ENCODE measurements at regions not wholly inside any gene's neighbourhood (a gene's known extent, or its start where the extent isn't known, plus 50 kb on each side); places are given as distances from the start of the nearest gene placed in this dataset.

GRCh38 chr13:104872153-104872552, 1663.3 kb downstream of the EFNB2 start:
- no peaks in the 10 kb centered on the region for H3K9me3 ChIP-seq (ENCODE audit: severe bottlenecking)
- TF ChIP-seq, protein P1, sequence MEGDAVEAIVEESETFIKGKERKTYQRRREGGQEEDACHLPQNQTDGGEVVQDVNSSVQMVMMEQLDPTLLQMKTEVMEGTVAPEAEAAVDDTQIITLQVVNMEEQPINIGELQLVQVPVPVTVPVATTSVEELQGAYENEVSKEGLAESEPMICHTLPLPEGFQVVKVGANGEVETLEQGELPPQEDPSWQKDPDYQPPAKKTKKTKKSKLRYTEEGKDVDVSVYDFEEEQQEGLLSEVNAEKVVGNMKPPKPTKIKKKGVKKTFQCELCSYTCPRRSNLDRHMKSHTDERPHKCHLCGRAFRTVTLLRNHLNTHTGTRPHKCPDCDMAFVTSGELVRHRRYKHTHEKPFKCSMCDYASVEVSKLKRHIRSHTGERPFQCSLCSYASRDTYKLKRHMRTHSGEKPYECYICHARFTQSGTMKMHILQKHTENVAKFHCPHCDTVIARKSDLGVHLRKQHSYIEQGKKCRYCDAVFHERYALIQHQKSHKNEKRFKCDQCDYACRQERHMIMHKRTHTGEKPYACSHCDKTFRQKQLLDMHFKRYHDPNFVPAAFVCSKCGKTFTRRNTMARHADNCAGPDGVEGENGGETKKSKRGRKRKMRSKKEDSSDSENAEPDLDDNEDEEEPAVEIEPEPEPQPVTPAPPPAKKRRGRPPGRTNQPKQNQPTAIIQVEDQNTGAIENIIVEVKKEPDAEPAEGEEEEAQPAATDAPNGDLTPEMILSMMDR (IDR thresholded peaks at IDR 0.05; ENCODE audit: low read depth, low read length), result no peak
- H3K4me3 ChIP-seq (ENCODE audit: low read depth, low read length), result no peak overlapping the region
- no peak for DNase-seq
- no peak overlapping the region for H3K27ac ChIP-seq
- no peaks in the 10 kb centered on the region for H3K27me3 ChIP-seq (ENCODE audit: insufficient read depth, low read depth, severe bottlenecking)
- no peaks in the 10 kb centered on the region for H3K36me3 ChIP-seq

DNA sequence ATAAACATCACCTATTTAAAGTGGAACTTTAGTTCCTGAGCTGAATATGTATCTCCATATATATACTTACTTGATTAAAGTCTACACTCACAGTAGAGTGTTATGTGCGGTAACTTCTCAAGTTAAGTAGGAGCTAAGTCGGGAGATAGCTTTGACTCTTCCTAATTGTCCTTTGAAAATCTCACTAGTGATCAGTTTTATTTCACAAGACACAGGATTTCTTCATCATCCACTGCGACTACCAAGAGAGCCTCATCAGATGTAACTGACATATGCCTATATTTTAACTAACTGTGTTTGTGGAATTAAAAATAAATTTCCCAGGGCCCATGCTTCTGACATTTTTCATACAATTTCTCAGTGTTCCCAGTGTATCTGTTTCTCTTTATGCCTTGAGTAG, 1664.0 kb downstream of the EFNB2 start:
- DNase-seq, result no peak
- Histone ChIP-seq H3K27me3 (ENCODE audit: insufficient read depth, low read depth, severe bottlenecking) (no peaks in the 10 kb centered on the region), H3K27ac (no peak overlapping the region), H3K4me3 (ENCODE audit: low read depth, low read length) (no peak overlapping the region), H3K9me3 (ENCODE audit: severe bottlenecking) (no peaks in the 10 kb centered on the region), H3K36me3 (no peaks in the 10 kb centered on the region)
- TF ChIP-seq, protein P1 (IDR thresholded peaks at IDR 0.05; ENCODE audit: low read depth, low read length), result no peak

DNA sequence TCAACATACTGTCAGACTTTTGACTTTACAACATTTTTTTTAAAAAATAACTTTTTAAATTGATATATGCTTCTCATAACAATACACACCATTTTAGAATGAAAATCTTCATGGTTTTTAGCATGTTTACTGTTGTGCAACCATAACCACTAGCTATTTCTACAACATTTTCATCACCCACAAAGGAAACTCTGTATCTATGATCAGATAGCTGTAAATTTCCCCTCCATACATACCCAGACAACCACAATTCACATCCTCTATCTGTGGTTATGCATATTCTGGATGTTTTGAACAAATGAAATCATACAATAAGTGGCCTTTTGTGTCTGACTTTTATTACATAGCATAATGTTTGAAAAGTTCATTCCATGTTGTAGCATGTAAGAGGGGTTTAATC, 1666.0 kb downstream of the EFNB2 start:
- Histone ChIP-seq H3K27me3 (ENCODE audit: insufficient read depth, low read depth, severe bottlenecking) (no peaks in the 10 kb centered on the region), H3K9me3 (ENCODE audit: severe bottlenecking) (no peaks in the 10 kb centered on the region), H3K27ac (no peak overlapping the region), H3K36me3 (no peaks in the 10 kb centered on the region), H3K4me3 (ENCODE audit: low read depth, low read length) (no peak overlapping the region)
- TF ChIP-seq, protein P1 (IDR thresholded peaks at IDR 0.05; ENCODE audit: low read depth, low read length), result no peak
- DNase-seq, result no peak

DNA sequence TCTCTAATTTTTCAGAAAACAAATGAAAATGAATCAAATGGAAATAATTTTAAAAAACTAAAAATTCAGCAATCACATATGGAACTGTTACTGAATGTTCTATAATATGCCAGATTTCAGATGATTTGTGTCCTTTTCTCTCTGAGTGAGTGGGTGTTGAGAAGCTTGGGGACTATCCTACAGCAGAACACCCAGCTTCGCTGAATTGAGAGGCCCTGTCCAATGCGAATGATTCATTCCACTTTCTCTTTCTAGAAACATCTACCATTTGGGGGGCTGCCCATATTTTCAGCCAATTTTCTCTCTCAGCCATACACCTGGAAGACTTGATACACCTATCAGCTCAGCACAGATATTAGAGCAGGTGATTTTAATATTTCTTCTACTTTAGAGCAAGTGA, 1666.7 kb downstream of the EFNB2 start:
- DNase-seq, result no peak
- no peaks in the 10 kb centered on the region for H3K36me3 ChIP-seq

GRCh38 chr13:104855581-104855980, 1679.9 kb downstream of the EFNB2 start:
- TF ChIP-seq, protein P1 (IDR thresholded peaks at IDR 0.05; ENCODE audit: low read depth, low read length), result no peak
- Histone ChIP-seq H3K27ac (no peak overlapping the region), H3K36me3 (no peaks in the 10 kb centered on the region), H3K27me3 (ENCODE audit: insufficient read depth, low read depth, severe bottlenecking) (no peaks in the 10 kb centered on the region), H3K9me3 (ENCODE audit: severe bottlenecking) (peaks cover 2% of the 10 kb centered on the region), H3K4me3 (ENCODE audit: low read depth, low read length) (no peak overlapping the region)
- no peak for DNase-seq

More for the DNA sequence above, 1666.7 kb downstream of the EFNB2 start:
- TF ChIP-seq, protein P1 (IDR thresholded peaks at IDR 0.05; ENCODE audit: low read depth, low read length), result no peak
- Histone ChIP-seq H3K27ac (no peak overlapping the region), H3K27me3 (ENCODE audit: insufficient read depth, low read depth, severe bottlenecking) (no peaks in the 10 kb centered on the region), H3K4me3 (ENCODE audit: low read depth, low read length) (no peak overlapping the region), H3K9me3 (ENCODE audit: severe bottlenecking) (no peaks in the 10 kb centered on the region)

DNA sequence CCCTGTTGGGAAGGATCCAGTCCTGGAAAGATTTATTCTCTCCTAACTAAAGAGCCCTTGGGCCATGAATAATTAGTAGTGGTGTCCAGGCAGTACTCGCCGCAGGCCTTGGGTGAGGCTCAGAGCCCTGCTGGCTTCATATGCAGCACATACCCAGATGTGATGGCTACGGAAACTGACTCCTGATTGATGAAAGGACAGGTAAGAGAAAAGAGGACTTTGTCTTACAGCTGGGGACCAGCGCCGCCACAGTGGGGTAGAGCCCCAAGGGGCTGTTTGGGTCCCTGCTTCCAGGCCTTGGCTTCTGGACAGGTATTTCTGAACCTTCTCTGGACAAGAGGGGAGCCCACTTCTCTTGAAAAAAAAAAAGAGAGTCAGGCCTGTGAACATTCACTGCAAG, 1680.8 kb downstream of the EFNB2 start:
- no peak for DNase-seq
- Histone ChIP-seq H3K9me3 (ENCODE audit: severe bottlenecking) (no peaks in the 10 kb centered on the region), H3K36me3 (no peaks in the 10 kb centered on the region), H3K27me3 (ENCODE audit: insufficient read depth, low read depth, severe bottlenecking) (no peaks in the 10 kb centered on the region), H3K27ac (no peak overlapping the region), H3K4me3 (ENCODE audit: low read depth, low read length) (no peak overlapping the region)
- TF ChIP-seq, protein P1 (IDR thresholded peaks at IDR 0.05; ENCODE audit: low read depth, low read length), result no peak
